ENCODE measurements at regions not wholly inside any gene's neighbourhood (a gene's known extent, or its start where the extent isn't known, plus 50 kb on each side); places are given as distances from the start of the nearest gene placed in this dataset.

DNA sequence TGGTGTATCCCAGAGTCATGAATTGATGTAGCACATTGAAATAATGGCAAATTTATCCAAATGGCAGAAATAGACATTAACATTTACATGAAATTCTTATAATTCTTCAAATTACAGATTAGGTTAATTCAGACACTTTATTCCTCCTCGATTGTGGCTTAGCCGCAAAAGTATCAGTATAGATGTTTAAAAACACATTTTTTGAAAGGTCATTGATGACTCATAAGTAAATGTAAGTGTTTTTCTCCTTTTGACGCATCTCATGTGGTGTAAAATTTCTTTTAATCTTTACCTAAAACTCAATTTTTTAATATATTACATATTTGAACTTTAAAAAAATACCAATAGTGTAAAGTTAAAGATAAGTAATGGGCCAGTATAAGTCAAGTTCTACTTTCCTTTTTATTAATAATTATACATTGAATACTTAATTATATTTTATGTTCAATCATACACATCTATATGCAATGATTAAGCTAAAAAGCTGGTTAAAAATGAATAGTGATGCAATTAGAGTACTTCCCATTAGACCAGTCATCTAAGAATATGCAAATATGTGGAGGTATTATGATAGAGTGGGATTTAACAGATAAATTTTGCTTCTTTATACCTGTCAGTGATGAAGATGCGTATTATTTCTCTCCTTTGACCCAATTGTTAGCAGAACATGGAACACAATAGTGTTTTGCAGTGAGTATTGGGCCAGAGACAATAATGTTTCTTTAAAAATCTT lies 678.1 kb upstream of the DPPA4 start:
- TF ChIP-seq POLR2A (IDR thresholded peaks at IDR 0.05), result no peak
- TF ChIP-seq, protein P1, sequence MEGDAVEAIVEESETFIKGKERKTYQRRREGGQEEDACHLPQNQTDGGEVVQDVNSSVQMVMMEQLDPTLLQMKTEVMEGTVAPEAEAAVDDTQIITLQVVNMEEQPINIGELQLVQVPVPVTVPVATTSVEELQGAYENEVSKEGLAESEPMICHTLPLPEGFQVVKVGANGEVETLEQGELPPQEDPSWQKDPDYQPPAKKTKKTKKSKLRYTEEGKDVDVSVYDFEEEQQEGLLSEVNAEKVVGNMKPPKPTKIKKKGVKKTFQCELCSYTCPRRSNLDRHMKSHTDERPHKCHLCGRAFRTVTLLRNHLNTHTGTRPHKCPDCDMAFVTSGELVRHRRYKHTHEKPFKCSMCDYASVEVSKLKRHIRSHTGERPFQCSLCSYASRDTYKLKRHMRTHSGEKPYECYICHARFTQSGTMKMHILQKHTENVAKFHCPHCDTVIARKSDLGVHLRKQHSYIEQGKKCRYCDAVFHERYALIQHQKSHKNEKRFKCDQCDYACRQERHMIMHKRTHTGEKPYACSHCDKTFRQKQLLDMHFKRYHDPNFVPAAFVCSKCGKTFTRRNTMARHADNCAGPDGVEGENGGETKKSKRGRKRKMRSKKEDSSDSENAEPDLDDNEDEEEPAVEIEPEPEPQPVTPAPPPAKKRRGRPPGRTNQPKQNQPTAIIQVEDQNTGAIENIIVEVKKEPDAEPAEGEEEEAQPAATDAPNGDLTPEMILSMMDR (IDR thresholded peaks at IDR 0.05), result no peak
